Body of pancreas (tissue), 4 donors: ENCODE measurements at regions not wholly inside any gene's neighbourhood (a gene's known extent, or its start where the extent isn't known, plus 50 kb on each side); places are given as distances from the start of the nearest gene placed in this dataset.

Experiments used
- POLR2A ChIP-seq, 3 donors: fragments of 450-650 bp; IDR thresholded peaks; one replicate each; pipeline ENCODE4 v1.6.1; 2016; ENCODE audit warnings: antibody characterized with exemption in 3 of 3, mild to moderate bottlenecking in 2 of 3
- TF ChIP-seq, protein P1 (sequence below), 7 experiments: fragments of 450-650 bp in 4 of 7; fragments of 200-600 bp in 3 of 7; sonication (generic) in 3 of 7; IDR thresholded peaks; one replicate each; pipeline ENCODE4 v1.5.1; 2016 to 2019; ENCODE audit warnings: antibody characterized with exemption in 7 of 7

DNA sequence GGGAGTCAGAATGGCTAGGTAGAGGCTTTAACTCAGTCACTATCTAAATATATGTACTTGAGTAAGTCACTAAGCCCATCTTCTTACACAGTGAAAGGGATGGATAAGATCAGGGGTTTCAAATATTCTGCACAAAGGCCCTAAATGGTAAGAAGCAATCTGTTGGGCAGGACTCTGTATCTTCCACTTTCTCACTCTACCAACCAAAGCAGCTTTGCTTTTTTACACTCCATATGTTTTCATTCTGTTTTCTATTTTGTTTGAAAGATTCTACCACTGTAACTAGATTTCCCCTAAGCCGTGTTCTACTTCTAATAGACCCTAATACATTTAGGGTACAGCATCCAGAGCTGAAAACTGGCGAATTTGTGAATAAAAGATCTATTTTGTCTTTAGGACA, 477.5 kb upstream of the NMUR2 start:
- TF ChIP-seq, protein P1, sequence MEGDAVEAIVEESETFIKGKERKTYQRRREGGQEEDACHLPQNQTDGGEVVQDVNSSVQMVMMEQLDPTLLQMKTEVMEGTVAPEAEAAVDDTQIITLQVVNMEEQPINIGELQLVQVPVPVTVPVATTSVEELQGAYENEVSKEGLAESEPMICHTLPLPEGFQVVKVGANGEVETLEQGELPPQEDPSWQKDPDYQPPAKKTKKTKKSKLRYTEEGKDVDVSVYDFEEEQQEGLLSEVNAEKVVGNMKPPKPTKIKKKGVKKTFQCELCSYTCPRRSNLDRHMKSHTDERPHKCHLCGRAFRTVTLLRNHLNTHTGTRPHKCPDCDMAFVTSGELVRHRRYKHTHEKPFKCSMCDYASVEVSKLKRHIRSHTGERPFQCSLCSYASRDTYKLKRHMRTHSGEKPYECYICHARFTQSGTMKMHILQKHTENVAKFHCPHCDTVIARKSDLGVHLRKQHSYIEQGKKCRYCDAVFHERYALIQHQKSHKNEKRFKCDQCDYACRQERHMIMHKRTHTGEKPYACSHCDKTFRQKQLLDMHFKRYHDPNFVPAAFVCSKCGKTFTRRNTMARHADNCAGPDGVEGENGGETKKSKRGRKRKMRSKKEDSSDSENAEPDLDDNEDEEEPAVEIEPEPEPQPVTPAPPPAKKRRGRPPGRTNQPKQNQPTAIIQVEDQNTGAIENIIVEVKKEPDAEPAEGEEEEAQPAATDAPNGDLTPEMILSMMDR (IDR thresholded peaks at IDR 0.05): no peak
- no peak for TF ChIP-seq POLR2A (IDR thresholded peaks at IDR 0.05)
